ENCODE measurements at regions not wholly inside any gene's neighbourhood (a gene's known extent, or its start where the extent isn't known, plus 50 kb on each side); places are given as distances from the start of the nearest gene placed in this dataset.

GRCh38 chr20:19024296-19025035 is 188.0 kb upstream of the SLC24A3 start:
- no peak for TF ChIP-seq POLR2AphosphoS5 (IDR thresholded peaks at IDR 0.05)
- TF ChIP-seq CTCF (IDR thresholded peaks at IDR 0.05; ENCODE audit: poor library complexity, severe bottlenecking), result no peak
- no peak for TF ChIP-seq EZH2 (IDR thresholded peaks at IDR 0.05; ENCODE audit: borderline replicate concordance, insufficient read depth, low read length, poor library complexity, severe bottlenecking)
- TF ChIP-seq EP300 (conservative IDR thresholded peaks at IDR 0.05; ENCODE audit: poor library complexity, severe bottlenecking), result no peak
- TF ChIP-seq SMC3 (conservative IDR thresholded peaks at IDR 0.05; ENCODE audit: poor library complexity), result no peak

Data from neural cell (in vitro differentiated cells).